ENCODE measurements at regions not wholly inside any gene's neighbourhood (a gene's known extent, or its start where the extent isn't known, plus 50 kb on each side); places are given as distances from the start of the nearest gene placed in this dataset.

GRCh38 chr13:102932331-102932730 lies 86.5 kb downstream of the ERCC5 start:
- TF ChIP-seq, protein P1, sequence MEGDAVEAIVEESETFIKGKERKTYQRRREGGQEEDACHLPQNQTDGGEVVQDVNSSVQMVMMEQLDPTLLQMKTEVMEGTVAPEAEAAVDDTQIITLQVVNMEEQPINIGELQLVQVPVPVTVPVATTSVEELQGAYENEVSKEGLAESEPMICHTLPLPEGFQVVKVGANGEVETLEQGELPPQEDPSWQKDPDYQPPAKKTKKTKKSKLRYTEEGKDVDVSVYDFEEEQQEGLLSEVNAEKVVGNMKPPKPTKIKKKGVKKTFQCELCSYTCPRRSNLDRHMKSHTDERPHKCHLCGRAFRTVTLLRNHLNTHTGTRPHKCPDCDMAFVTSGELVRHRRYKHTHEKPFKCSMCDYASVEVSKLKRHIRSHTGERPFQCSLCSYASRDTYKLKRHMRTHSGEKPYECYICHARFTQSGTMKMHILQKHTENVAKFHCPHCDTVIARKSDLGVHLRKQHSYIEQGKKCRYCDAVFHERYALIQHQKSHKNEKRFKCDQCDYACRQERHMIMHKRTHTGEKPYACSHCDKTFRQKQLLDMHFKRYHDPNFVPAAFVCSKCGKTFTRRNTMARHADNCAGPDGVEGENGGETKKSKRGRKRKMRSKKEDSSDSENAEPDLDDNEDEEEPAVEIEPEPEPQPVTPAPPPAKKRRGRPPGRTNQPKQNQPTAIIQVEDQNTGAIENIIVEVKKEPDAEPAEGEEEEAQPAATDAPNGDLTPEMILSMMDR (IDR thresholded peaks at IDR 0.05; ENCODE audit: poor library complexity) = no peak
- TF ChIP-seq EZH2 (IDR thresholded peaks at IDR 0.05; ENCODE audit: borderline replicate concordance) (no peak), EZH2phosphoT487 (IDR thresholded peaks at IDR 0.05; ENCODE audit: low read depth, severe bottlenecking, unreplicated experiment) (no peak)

All from hepatocyte (in vitro differentiated cells).